Stomach (tissue), 8 donors: ENCODE measurements at regions not wholly inside any gene's neighbourhood (a gene's known extent, or its start where the extent isn't known, plus 50 kb on each side); places are given as distances from the start of the nearest gene placed in this dataset.

ENCODE experiments used
- DNase-seq, 2 donors: peaks; one replicate each; pipeline versions ENCODE4 v3.0.0 to v3.0.0-alpha.2; 2013 to 2019
- H3K27ac ChIP-seq, 5 donors: fragments of 200-600 bp in 4 of 5; sonication (generic) in 4 of 5; one replicate each; pipeline ENCODE4 v1.5.1; 2013 to 2019; ENCODE audit warnings: mild to moderate bottlenecking in 1 of 5, moderate library complexity in 1 of 5
- H3K27me3 ChIP-seq, 3 donors: fragments of 200-600 bp; sonication (generic); one replicate each; pipeline ENCODE4 v1.5.1; 2017 to 2019; ENCODE audit warnings: mixed run types in 1 of 3
- H3K36me3 ChIP-seq, 4 donors: fragments of 200-600 bp; sonication (generic); 1 replicate in 3 of 4; 2 replicates in 1 of 4; pipeline ENCODE4 v1.5.1; 2016 to 2019
- H3K4me1 ChIP-seq, 4 donors: fragments of 200-600 bp; sonication (generic); one replicate each; pipeline ENCODE4 v1.5.1; 2016 to 2019
- H3K4me3 ChIP-seq, 4 donors: fragments of 200-600 bp; sonication (generic) in 3 of 4; one replicate each; pipeline ENCODE4 v1.5.1; 2016 to 2019; ENCODE audit warnings: mild to moderate bottlenecking in 1 of 4
- H3K9me3 ChIP-seq, 4 donors: fragments of 200-600 bp; sonication (generic); one replicate each; pipeline ENCODE4 v1.5.1; 2016 to 2019
- EP300 ChIP-seq: sonication (generic); formaldehyde crosslinking; IDR thresholded peaks from one replicate; pipeline ENCODE4 v1.6.1; 2017; ENCODE audit warnings: antibody characterized with exemption
- POLR2A ChIP-seq, 4 donors: fragments of 450-650 bp; IDR thresholded peaks; one replicate each; pipeline ENCODE4 v1.6.1; 2016; ENCODE audit warnings: antibody characterized with exemption in 4 of 4, control low read depth in 2 of 4, mild to moderate bottlenecking in 1 of 4, moderate library complexity in 1 of 4
- POLR2AphosphoS5 ChIP-seq, 3 donors: sonication (generic); formaldehyde crosslinking; IDR thresholded peaks; one replicate each; pipeline ENCODE4 v1.6.1; 2016; ENCODE audit warnings: antibody characterized with exemption in 3 of 3
- WGBS, 5 donors: extraction: QIAGEN DNeasy Blood & Tissue Kit in 3 of 5; methylation state at CpG; one replicate each; pipeline versions ENCODE4 v1.1.5 to v1.1.7; 2013 to 2018; 5-methylcytosine and 5-hydroxymethylcytosine counted together
- intact Hi-C: fragments of 100-400 bp; cut with DNase I; formaldehyde crosslinking; loops from one replicate; pipeline ENCODE4 v1.15.1; 2023; ENCODE audit warnings: low total_unique reads
- TF ChIP-seq, protein P1 (sequence below), 7 experiments: fragments of 450-650 bp in 4 of 7; fragments of 200-600 bp in 3 of 7; sonication (generic) in 3 of 7; IDR thresholded peaks; one replicate each; pipeline ENCODE4 v1.5.1; 2016 to 2019; ENCODE audit warnings: antibody characterized with exemption in 7 of 7, control low read depth in 2 of 7, mild to moderate bottlenecking in 1 of 7
- donor health status: healthy with polysubstance abuse.
- donor health status: Bipolar disorder and iron deficiency.
- donor health status: healthy.

DNA sequence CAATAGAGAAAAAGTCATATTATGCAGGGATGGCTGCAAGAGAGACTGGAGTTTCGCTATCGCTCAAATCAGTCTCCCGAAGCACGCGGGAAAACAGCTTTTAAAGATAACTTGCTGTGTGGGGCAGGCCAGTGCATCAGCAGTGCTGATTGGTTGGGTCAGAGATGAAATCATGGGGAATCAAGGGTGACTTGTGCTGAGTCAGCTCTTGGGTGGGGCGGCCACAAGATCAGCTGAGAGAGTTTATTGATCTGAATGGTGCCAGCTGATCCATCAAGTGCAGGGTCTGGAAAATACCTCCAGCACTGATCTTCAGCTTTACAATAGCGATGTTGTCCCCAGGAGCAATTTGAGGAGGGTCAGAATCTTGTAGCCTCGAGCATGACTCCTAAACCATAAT lies 430.5 kb downstream of the RBFOX1 start:
- H3K9me3 ChIP-seq = no peaks in the 10 kb centered on the region
- no peak overlapping the region for H3K27ac ChIP-seq
- H3K4me3 ChIP-seq = no peak overlapping the region
- DNase-seq = no peak
- no peaks in the 10 kb centered on the region for H3K4me1 ChIP-seq
- TF ChIP-seq, protein P1, sequence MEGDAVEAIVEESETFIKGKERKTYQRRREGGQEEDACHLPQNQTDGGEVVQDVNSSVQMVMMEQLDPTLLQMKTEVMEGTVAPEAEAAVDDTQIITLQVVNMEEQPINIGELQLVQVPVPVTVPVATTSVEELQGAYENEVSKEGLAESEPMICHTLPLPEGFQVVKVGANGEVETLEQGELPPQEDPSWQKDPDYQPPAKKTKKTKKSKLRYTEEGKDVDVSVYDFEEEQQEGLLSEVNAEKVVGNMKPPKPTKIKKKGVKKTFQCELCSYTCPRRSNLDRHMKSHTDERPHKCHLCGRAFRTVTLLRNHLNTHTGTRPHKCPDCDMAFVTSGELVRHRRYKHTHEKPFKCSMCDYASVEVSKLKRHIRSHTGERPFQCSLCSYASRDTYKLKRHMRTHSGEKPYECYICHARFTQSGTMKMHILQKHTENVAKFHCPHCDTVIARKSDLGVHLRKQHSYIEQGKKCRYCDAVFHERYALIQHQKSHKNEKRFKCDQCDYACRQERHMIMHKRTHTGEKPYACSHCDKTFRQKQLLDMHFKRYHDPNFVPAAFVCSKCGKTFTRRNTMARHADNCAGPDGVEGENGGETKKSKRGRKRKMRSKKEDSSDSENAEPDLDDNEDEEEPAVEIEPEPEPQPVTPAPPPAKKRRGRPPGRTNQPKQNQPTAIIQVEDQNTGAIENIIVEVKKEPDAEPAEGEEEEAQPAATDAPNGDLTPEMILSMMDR (IDR thresholded peaks at IDR 0.05) = no peak
- no peak for TF ChIP-seq EP300
- no peak for TF ChIP-seq POLR2A (IDR thresholded peaks at IDR 0.05)
- no peak for TF ChIP-seq POLR2AphosphoS5 (IDR thresholded peaks at IDR 0.05)
- no peaks in the 10 kb centered on the region for H3K27me3 ChIP-seq
- intact Hi-C loops = no loop called here
- 67 to 88% (median 75%) methylated on average over 7 to 8 of the region's 8 CpGs for WGBS, 5 donors
- H3K36me3 ChIP-seq = no peaks in the 10 kb centered on the region
